HEK293T (cell line): ENCODE measurements at regions not wholly inside any gene's neighbourhood (a gene's known extent, or its start where the extent isn't known, plus 50 kb on each side); places are given as distances from the start of the nearest gene placed in this dataset.

Experiments used
- BHLHE40 ChIP-seq: fragments of 450-650 bp; IDR thresholded peaks from 2 replicates; pipeline ENCODE4 v1.6.1; 2016; ENCODE audit warnings: mild to moderate bottlenecking, moderate library complexity, borderline replicate concordance
- LEF1 ChIP-seq: fragments of 450-650 bp; IDR thresholded peaks from 2 replicates; pipeline ENCODE4 v1.6.1; 2017; ENCODE audit warnings: mild to moderate bottlenecking, borderline replicate concordance
- TF ChIP-seq, protein P1 (sequence below): fragments of 450-650 bp; IDR thresholded peaks from 2 replicates; pipeline ENCODE4 v1.6.1; 2016

DNA sequence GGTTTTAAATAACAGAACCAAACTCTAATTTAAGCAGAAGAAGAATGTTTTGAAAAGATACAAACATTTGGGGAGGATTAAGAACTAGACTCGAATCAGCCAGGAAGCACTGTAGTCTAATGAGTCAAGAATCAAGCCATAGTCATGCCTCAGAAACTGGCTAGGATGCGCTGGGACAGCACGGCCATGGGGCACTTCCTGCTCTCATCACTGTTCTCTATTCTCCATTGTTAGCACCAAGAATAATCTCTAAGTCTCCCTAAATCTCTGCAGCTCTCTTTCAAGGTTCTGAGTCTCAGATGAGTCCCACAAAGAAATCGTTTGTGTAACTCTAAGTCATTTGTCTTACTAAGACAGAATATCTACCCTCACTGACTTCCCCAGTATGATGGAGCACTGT is 399.0 kb upstream of the KCNMB2 start:
- TF ChIP-seq BHLHE40, result no peak
- TF ChIP-seq, protein P1, sequence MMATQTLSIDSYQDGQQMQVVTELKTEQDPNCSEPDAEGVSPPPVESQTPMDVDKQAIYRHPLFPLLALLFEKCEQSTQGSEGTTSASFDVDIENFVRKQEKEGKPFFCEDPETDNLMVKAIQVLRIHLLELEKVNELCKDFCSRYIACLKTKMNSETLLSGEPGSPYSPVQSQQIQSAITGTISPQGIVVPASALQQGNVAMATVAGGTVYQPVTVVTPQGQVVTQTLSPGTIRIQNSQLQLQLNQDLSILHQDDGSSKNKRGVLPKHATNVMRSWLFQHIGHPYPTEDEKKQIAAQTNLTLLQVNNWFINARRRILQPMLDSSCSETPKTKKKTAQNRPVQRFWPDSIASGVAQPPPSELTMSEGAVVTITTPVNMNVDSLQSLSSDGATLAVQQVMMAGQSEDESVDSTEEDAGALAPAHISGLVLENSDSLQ, result no peak
- TF ChIP-seq LEF1, result no peak
